ENCODE measurements at regions not wholly inside any gene's neighbourhood (a gene's known extent, or its start where the extent isn't known, plus 50 kb on each side); places are given as distances from the start of the nearest gene placed in this dataset.

DNA sequence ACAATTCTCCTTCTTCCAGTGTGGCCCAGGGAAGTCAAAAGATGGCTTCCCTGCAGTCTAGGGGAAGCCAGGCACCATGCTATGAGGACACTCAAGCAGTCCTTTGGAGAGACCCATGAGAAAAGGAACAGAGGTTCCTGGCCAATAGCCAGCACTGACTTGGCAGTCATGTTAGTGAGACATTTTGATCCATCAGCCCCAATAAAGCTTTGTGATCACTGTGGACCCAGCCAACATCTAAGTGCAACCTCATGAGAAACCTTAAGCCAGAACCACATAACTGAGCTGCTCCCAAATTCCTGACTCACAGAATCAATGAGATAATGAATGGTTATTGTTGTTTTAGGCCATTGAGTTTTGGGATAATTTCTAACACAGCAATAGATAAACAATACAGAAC is 51.0 kb upstream of the NAP1L1 start:
- Histone ChIP-seq H3K27me3 (ENCODE audit: control insufficient read depth in 2 of 2, insufficient read depth in 1 of 2, low read length in 1 of 2) (no peaks in the 10 kb centered on the region), H3K36me3 (ENCODE audit: control insufficient read depth in 2 of 2, insufficient read depth in 2 of 2, low read length in 1 of 2) (no peaks in the 10 kb centered on the region), H3K4me1 (ENCODE audit: control insufficient read depth in 2 of 2, insufficient read depth in 2 of 2, low read length in 2 of 2) (no peaks in the 10 kb centered on the region), H3K9me3 (ENCODE audit: control insufficient read depth in 2 of 2, insufficient read depth in 1 of 2, low read length in 1 of 2) (no peaks in the 10 kb centered on the region), H3K4me3 (ENCODE audit: low read length in 2 of 2) (no peak overlapping the region), H3K27ac (ENCODE audit: low read depth in 1 of 2, low read length in 1 of 2) (no peak overlapping the region)
- no peak for DNase-seq (ENCODE audit: low read depth in 6 of 9, low spot score in 9 of 9)
